Hepatocyte (in vitro differentiated cells): ENCODE measurements at regions not wholly inside any gene's neighbourhood (a gene's known extent, or its start where the extent isn't known, plus 50 kb on each side); places are given as distances from the start of the nearest gene placed in this dataset.

Source experiments
- EZH2 ChIP-seq: fragments of 200-600 bp; sonication (generic); IDR thresholded peaks from 2 replicates; pipeline ENCODE4 v1.6.1; 2016; ENCODE audit warnings: antibody characterized with exemption, mild to moderate bottlenecking, borderline replicate concordance
- TF ChIP-seq, protein P1 (sequence below): fragments of 200-600 bp; sonication (generic); IDR thresholded peaks from 2 replicates; pipeline ENCODE4 v1.5.1; 2016; ENCODE audit warnings: antibody characterized with exemption, mild to moderate bottlenecking; ENCODE audit not compliant: poor library complexity

DNA sequence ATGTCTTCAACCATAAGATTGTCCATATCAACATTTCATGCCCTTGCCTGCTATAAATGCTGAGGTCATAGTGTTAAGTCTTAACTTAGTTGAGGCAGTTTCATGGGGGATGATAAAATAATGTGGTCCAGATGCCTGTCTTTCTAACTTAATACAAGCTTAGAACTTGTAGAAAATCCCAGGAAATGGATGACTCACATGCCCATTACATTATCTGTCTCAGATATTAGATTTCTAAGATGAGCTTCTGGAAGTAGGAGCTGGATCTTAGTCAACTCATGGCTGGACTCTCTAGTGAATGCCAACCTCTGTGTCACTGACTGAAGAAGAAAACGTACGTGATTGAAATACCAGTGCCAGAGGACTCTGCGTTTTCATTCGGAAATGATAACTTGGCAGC lies 797.5 kb upstream of the EEF2KMT start:
- TF ChIP-seq, protein P1, sequence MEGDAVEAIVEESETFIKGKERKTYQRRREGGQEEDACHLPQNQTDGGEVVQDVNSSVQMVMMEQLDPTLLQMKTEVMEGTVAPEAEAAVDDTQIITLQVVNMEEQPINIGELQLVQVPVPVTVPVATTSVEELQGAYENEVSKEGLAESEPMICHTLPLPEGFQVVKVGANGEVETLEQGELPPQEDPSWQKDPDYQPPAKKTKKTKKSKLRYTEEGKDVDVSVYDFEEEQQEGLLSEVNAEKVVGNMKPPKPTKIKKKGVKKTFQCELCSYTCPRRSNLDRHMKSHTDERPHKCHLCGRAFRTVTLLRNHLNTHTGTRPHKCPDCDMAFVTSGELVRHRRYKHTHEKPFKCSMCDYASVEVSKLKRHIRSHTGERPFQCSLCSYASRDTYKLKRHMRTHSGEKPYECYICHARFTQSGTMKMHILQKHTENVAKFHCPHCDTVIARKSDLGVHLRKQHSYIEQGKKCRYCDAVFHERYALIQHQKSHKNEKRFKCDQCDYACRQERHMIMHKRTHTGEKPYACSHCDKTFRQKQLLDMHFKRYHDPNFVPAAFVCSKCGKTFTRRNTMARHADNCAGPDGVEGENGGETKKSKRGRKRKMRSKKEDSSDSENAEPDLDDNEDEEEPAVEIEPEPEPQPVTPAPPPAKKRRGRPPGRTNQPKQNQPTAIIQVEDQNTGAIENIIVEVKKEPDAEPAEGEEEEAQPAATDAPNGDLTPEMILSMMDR = no peak
- TF ChIP-seq EZH2 = no peak
